H1 (cell line): ENCODE measurements at regions not wholly inside any gene's neighbourhood (a gene's known extent, or its start where the extent isn't known, plus 50 kb on each side); places are given as distances from the start of the nearest gene placed in this dataset.

Experiments used
- CBX5 ChIP-seq: fragments of 300-800, 300-1000 bp; sonication (generic); IDR thresholded peaks from 2 replicates; pipeline ENCODE4 v1.7.1; 2016; ENCODE audit warnings: antibody characterized with exemption, low read length, low read depth
- CHD1 ChIP-seq: IDR thresholded peaks from 2 replicates; pipeline ENCODE4 v1.6.1; 2012; ENCODE audit warnings: low read depth, low read length, improper control_type of control experiment
- KDM1A ChIP-seq: fragments of 200-600, 300-600 bp; sonication (generic); IDR thresholded peaks from 2 replicates; pipeline ENCODE4 v1.7.1; 2016; ENCODE audit warnings: mild to moderate bottlenecking, low read length, borderline replicate concordance
- KDM5A ChIP-seq: fragments of 200-600 bp; IDR thresholded peaks from 2 replicates; pipeline ENCODE4 v1.7.1; 2012; ENCODE audit warnings: mild to moderate bottlenecking, low read length, inconsistent platforms, mixed read lengths
- NANOG ChIP-seq: IDR thresholded peaks from 2 replicates; pipeline ENCODE4 v1.6.1; 2011; ENCODE audit warnings: low read length, low read depth, mild to moderate bottlenecking, inconsistent platforms; ENCODE audit not compliant: insufficient read depth, poor library complexity, severe bottlenecking
- NRF1 ChIP-seq: IDR thresholded peaks from 2 replicates; pipeline ENCODE4 v1.6.1; 2011; ENCODE audit warnings: mild to moderate bottlenecking, low read depth, low read length, improper control_type of control experiment
- POU5F1 ChIP-seq: IDR thresholded peaks from 2 replicates; pipeline ENCODE4 v1.6.1; 2011; ENCODE audit warnings: low read depth, mild to moderate bottlenecking, low read length, moderate library complexity
- RFX5 ChIP-seq: IDR thresholded peaks from 2 replicates; pipeline ENCODE4 v1.6.1; 2011; ENCODE audit warnings: low read depth, low read length, improper control_type of control experiment, borderline replicate concordance
- RXRA ChIP-seq: IDR thresholded peaks from 2 replicates; pipeline ENCODE4 v1.6.1; 2011; ENCODE audit warnings: low read depth, mild to moderate bottlenecking, low read length, moderate library complexity; ENCODE audit not compliant: insufficient read depth
- SP1 ChIP-seq: IDR thresholded peaks from 2 replicates; pipeline ENCODE4 v1.6.1; 2011; ENCODE audit warnings: low read depth, low read length
- SP2 ChIP-seq: IDR thresholded peaks from 2 replicates; pipeline ENCODE4 v1.6.1; 2012; ENCODE audit warnings: mild to moderate bottlenecking, low read length, inconsistent platforms
- SP4 ChIP-seq: IDR thresholded peaks from 2 replicates; pipeline ENCODE4 v1.6.1; 2012; ENCODE audit warnings: low read length, inconsistent platforms
- TAF1 ChIP-seq: IDR thresholded peaks from 2 replicates; pipeline ENCODE4 v1.6.1; 2011; ENCODE audit warnings: mild to moderate bottlenecking, low read depth, low read length
- TF ChIP-seq, protein P1 (sequence below): fragments of 300-600 bp; sonication (generic); IDR thresholded peaks from 2 replicates; pipeline ENCODE4 v1.7.1; 2012; ENCODE audit warnings: low read length, moderate library complexity, mild to moderate bottlenecking, inconsistent platforms; ENCODE audit not compliant: insufficient replicate concordance

DNA sequence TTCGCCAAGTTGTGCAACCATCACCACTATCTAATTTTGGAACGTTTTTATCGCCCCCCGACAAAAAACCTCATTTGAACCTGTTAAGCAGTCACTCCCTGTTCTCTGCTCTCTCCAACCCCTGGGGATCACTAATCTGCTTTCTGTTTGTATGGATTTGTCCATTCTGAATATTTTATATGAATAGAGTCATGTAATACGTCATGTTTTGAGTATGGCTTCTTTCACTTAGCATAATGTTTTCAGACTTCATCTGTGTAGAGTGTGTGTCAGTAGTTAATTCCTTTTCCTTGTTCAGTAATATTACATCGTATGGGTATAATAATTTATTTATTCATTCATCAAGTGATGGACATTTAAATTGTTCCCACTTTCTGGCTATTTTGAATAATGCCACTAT is 232.2 kb downstream of the SMARCA2 start (continued):
- TF ChIP-seq, protein P1, sequence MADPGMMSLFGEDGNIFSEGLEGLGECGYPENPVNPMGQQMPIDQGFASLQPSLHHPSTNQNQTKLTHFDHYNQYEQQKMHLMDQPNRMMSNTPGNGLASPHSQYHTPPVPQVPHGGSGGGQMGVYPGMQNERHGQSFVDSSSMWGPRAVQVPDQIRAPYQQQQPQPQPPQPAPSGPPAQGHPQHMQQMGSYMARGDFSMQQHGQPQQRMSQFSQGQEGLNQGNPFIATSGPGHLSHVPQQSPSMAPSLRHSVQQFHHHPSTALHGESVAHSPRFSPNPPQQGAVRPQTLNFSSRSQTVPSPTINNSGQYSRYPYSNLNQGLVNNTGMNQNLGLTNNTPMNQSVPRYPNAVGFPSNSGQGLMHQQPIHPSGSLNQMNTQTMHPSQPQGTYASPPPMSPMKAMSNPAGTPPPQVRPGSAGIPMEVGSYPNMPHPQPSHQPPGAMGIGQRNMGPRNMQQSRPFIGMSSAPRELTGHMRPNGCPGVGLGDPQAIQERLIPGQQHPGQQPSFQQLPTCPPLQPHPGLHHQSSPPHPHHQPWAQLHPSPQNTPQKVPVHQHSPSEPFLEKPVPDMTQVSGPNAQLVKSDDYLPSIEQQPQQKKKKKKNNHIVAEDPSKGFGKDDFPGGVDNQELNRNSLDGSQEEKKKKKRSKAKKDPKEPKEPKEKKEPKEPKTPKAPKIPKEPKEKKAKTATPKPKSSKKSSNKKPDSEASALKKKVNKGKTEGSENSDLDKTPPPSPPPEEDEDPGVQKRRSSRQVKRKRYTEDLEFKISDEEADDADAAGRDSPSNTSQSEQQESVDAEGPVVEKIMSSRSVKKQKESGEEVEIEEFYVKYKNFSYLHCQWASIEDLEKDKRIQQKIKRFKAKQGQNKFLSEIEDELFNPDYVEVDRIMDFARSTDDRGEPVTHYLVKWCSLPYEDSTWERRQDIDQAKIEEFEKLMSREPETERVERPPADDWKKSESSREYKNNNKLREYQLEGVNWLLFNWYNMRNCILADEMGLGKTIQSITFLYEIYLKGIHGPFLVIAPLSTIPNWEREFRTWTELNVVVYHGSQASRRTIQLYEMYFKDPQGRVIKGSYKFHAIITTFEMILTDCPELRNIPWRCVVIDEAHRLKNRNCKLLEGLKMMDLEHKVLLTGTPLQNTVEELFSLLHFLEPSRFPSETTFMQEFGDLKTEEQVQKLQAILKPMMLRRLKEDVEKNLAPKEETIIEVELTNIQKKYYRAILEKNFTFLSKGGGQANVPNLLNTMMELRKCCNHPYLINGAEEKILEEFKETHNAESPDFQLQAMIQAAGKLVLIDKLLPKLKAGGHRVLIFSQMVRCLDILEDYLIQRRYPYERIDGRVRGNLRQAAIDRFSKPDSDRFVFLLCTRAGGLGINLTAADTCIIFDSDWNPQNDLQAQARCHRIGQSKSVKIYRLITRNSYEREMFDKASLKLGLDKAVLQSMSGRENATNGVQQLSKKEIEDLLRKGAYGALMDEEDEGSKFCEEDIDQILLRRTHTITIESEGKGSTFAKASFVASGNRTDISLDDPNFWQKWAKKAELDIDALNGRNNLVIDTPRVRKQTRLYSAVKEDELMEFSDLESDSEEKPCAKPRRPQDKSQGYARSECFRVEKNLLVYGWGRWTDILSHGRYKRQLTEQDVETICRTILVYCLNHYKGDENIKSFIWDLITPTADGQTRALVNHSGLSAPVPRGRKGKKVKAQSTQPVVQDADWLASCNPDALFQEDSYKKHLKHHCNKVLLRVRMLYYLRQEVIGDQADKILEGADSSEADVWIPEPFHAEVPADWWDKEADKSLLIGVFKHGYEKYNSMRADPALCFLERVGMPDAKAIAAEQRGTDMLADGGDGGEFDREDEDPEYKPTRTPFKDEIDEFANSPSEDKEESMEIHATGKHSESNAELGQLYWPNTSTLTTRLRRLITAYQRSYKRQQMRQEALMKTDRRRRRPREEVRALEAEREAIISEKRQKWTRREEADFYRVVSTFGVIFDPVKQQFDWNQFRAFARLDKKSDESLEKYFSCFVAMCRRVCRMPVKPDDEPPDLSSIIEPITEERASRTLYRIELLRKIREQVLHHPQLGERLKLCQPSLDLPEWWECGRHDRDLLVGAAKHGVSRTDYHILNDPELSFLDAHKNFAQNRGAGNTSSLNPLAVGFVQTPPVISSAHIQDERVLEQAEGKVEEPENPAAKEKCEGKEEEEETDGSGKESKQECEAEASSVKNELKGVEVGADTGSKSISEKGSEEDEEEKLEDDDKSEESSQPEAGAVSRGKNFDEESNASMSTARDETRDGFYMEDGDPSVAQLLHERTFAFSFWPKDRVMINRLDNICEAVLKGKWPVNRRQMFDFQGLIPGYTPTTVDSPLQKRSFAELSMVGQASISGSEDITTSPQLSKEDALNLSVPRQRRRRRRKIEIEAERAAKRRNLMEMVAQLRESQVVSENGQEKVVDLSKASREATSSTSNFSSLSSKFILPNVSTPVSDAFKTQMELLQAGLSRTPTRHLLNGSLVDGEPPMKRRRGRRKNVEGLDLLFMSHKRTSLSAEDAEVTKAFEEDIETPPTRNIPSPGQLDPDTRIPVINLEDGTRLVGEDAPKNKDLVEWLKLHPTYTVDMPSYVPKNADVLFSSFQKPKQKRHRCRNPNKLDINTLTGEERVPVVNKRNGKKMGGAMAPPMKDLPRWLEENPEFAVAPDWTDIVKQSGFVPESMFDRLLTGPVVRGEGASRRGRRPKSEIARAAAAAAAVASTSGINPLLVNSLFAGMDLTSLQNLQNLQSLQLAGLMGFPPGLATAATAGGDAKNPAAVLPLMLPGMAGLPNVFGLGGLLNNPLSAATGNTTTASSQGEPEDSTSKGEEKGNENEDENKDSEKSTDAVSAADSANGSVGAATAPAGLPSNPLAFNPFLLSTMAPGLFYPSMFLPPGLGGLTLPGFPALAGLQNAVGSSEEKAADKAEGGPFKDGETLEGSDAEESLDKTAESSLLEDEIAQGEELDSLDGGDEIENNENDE, result no peak
- TF ChIP-seq SP2 (no peak), KDM5A (no peak), SP1 (no peak), NANOG (no peak), RXRA (no peak), CBX5 (no peak), SP4 (no peak), CHD1 (no peak), TAF1 (no peak), POU5F1 (no peak), RFX5 (no peak), NRF1 (no peak), KDM1A (no peak)
